NCI-H82 (cell line): ENCODE measurements at regions not wholly inside any gene's neighbourhood (a gene's known extent, or its start where the extent isn't known, plus 50 kb on each side); places are given as distances from the start of the nearest gene placed in this dataset.

Experiments
- DNase-seq: peaks from one replicate; lab custom pipeline; 2025; lab: John Stamatoyannopoulos, UW

- no peak for DNase-seq
Observed at GRCh38 chr3:152957491-152957890, 122.6 kb downstream of the P2RY1 start.

GRCh38 chr3:152959307-152959706 lies 124.4 kb downstream of the P2RY1 start:
- DNase-seq: no peak

- DNase-seq: peak; percentile 13
Observed at GRCh38 chr3:152960684-152961083, 125.8 kb downstream of the P2RY1 start.

- peak; percentile 78 for DNase-seq
Observed at GRCh38 chr3:152961323-152961722, 126.4 kb downstream of the P2RY1 start.

- no peak for DNase-seq
Observed at GRCh38 chr3:152964911-152965609, 130.1 kb downstream of the P2RY1 start.

- no peak for DNase-seq
Observed at GRCh38 chr3:152968388-152969024, 133.6 kb downstream of the P2RY1 start.

GRCh38 chr3:152969557-152970300 lies 134.8 kb downstream of the P2RY1 start:
- no peak for DNase-seq

GRCh38 chr3:152970851-152971250 lies 135.9 kb downstream of the P2RY1 start:
- no peak for DNase-seq

GRCh38 chr3:152971880-152972279 lies 136.9 kb downstream of the P2RY1 start:
- DNase-seq: no peak

- no peak for DNase-seq
Observed at GRCh38 chr3:152973575-152973974, 138.6 kb downstream of the P2RY1 start.

GRCh38 chr3:152976239-152976638 lies 141.3 kb downstream of the P2RY1 start:
- DNase-seq: no peak

- DNase-seq: no peak
Observed at GRCh38 chr3:152977366-152977765, 142.4 kb downstream of the P2RY1 start.

- no peak for DNase-seq
Observed at GRCh38 chr3:152978152-152978551, 143.2 kb downstream of the P2RY1 start.

- DNase-seq: no peak
Observed at GRCh38 chr3:152997526-152997925, 162.6 kb downstream of the P2RY1 start.

GRCh38 chr3:152998591-152998990 lies 163.4 kb upstream of the RAP2B start:
- peak; percentile 96 for DNase-seq

GRCh38 chr3:153000325-153000724 lies 161.7 kb upstream of the RAP2B start:
- DNase-seq: no peak

- no peak for DNase-seq
Observed at GRCh38 chr3:153001210-153002078, 160.6 kb upstream of the RAP2B start.

GRCh38 chr3:153003441-153003840 lies 158.6 kb upstream of the RAP2B start:
- no peak for DNase-seq

GRCh38 chr3:153003862-153004261 lies 158.2 kb upstream of the RAP2B start:
- no peak for DNase-seq

GRCh38 chr3:153008226-153008625 lies 153.8 kb upstream of the RAP2B start:
- no peak for DNase-seq

GRCh38 chr3:153023896-153024295 lies 138.1 kb upstream of the RAP2B start:
- DNase-seq: no peak

GRCh38 chr3:153026026-153026425 lies 136.0 kb upstream of the RAP2B start:
- peak; percentile 68 for DNase-seq
